ENCODE measurements at regions not wholly inside any gene's neighbourhood (a gene's known extent, or its start where the extent isn't known, plus 50 kb on each side); places are given as distances from the start of the nearest gene placed in this dataset.

- no peak overlapping the region for H4K8ac ChIP-seq (ENCODE audit: extremely low read depth, insufficient read depth, low read length)
- H2AFZ ChIP-seq (ENCODE audit: low read length): no peak overlapping the region
- no peaks in the 10 kb centered on the region for H4K20me1 ChIP-seq (replicated peaks in 1 of 2; ENCODE audit: control insufficient read depth in 1 of 2, insufficient read depth in 2 of 2, low read length in 2 of 2)
- no peak overlapping the region for H2BK20ac ChIP-seq (ENCODE audit: low read length)
- no peak overlapping the region for H3K4ac ChIP-seq (replicated peaks; ENCODE audit: insufficient read length, low read depth, low read length)
- no peaks in the 10 kb centered on the region for H3K27me3 ChIP-seq (replicated peaks in 1 of 4; ENCODE audit: control insufficient read depth in 3 of 4, extremely low read depth in 1 of 4, insufficient read depth in 3 of 4, low read length in 3 of 4)
- no peaks in the 10 kb centered on the region for H3K23me2 ChIP-seq (ENCODE audit: low read depth, low read length)
- no peak overlapping the region for H3K9ac ChIP-seq (replicated peaks in 1 of 4; ENCODE audit: extremely low read depth in 1 of 4, low read depth in 3 of 4, low read length in 3 of 4)
- H4K5ac ChIP-seq (ENCODE audit: insufficient read length, low read depth, low read length): no peak overlapping the region
- FAIRE-seq (no peak), DNase-seq (ENCODE audit: low read depth in 1 of 2, low spot score in 2 of 2) (no peak)
- H3K56ac ChIP-seq (replicated peaks; ENCODE audit: insufficient read length, low read depth, low read length): no peak overlapping the region
- no peak overlapping the region for H3K23ac ChIP-seq (ENCODE audit: insufficient read length)
- POLR2A ChIA-PET (ENCODE audit: partially characterized antibody): no interaction called here
- H2BK12ac ChIP-seq (ENCODE audit: low read depth, low read length): no peak overlapping the region; the same call in 1 of the 2 replicates
- no peak overlapping the region for H3K4me2 ChIP-seq (ENCODE audit: insufficient read depth in 1 of 2, low read depth in 2 of 2, low read length in 2 of 2)
- no peak overlapping the region for H2AK5ac ChIP-seq (ENCODE audit: low read depth, low read length)
- no peak overlapping the region for H3K14ac ChIP-seq (ENCODE audit: insufficient read length)
- no peaks in the 10 kb centered on the region for H3K9me3 ChIP-seq (ENCODE audit: insufficient read depth in 2 of 2, low read depth in 1 of 2, low read length in 1 of 2)
- no peaks in the 10 kb centered on the region for H3K79me2 ChIP-seq (ENCODE audit: control insufficient read depth in 1 of 2, insufficient read depth in 2 of 2, low read length in 2 of 2)
- H3K4me1 ChIP-seq (replicated peaks in 1 of 4; ENCODE audit: control insufficient read depth in 3 of 4, insufficient read depth in 4 of 4, low read length in 3 of 4): no peaks in the 10 kb centered on the region
- H4K91ac ChIP-seq (replicated peaks; ENCODE audit: insufficient read length, low read length): no peak overlapping the region
- no peak overlapping the region for H3K4me3 ChIP-seq (ENCODE audit: extremely low read depth in 1 of 4, insufficient read depth in 2 of 4, low read depth in 3 of 4, low read length in 4 of 4)
- TF ChIP-seq RFX5 (IDR thresholded peaks at IDR 0.05; ENCODE audit: borderline replicate concordance, low read depth, low read length): no peak
- no peak for TF ChIP-seq GTF2F1 (IDR thresholded peaks at IDR 0.05; ENCODE audit: borderline replicate concordance, low read depth, low read length)
- no peak for TF ChIP-seq SAP30 (IDR thresholded peaks at IDR 0.05; ENCODE audit: insufficient read depth, insufficient replicate concordance, low read length)
- TF ChIP-seq KDM4A (IDR thresholded peaks at IDR 0.05; ENCODE audit: low read depth, low read length, severe bottlenecking): no peak
- TF ChIP-seq CREB1 (IDR thresholded peaks at IDR 0.05): no peak
- TF ChIP-seq NANOG (IDR thresholded peaks at IDR 0.05; ENCODE audit: insufficient read depth, low read depth, low read length, poor library complexity, severe bottlenecking): no peak
- no peak for TF ChIP-seq CBX5 (IDR thresholded peaks at IDR 0.05; ENCODE audit: low read depth, low read length)
- TF ChIP-seq BACH1 (IDR thresholded peaks at IDR 0.05; ENCODE audit: low read length): no peak
- TF ChIP-seq PHF8 (conservative IDR thresholded peaks at IDR 0.05; ENCODE audit: low read depth, low read length): no peak
- no peak for TF ChIP-seq TAF1 (IDR thresholded peaks at IDR 0.05; ENCODE audit: low read depth, low read length)
- TF ChIP-seq TBP (IDR thresholded peaks at IDR 0.05; ENCODE audit: low read depth, low read length): no peak
- H3K27ac ChIP-seq (ENCODE audit: low read depth, low read length): no peak overlapping the region
- no peak overlapping the region for H2BK15ac ChIP-seq (ENCODE audit: low read length)
- H3K36me3 ChIP-seq (ENCODE audit: control insufficient read depth in 2 of 4, insufficient read depth in 4 of 4, low read length in 3 of 4): no peaks in the 10 kb centered on the region
- no peak overlapping the region for H3K18ac ChIP-seq (ENCODE audit: extremely low read depth, low read length)
- no peaks in the 10 kb centered on the region for H3K79me1 ChIP-seq (ENCODE audit: low read depth, low read length)
- H2BK5ac ChIP-seq (ENCODE audit: low read depth, low read length): no peak overlapping the region
- no peak overlapping the region for H2BK120ac ChIP-seq (replicated peaks; ENCODE audit: low read depth, low read length)
- 88% methylated on average over 4 of the region's 4 CpGs; no CpG with 5 or more reads in 1 of the 2 experiments for WGBS, 2 experiments (ENCODE audit: extremely low coverage in 1 of 2, insufficient coverage in 1 of 2, insufficient read length in 1 of 2, insufficient replicate concordance in 2 of 2, low coverage in 1 of 2, low lambda C conversion rate in 2 of 2, missing lambda C conversion rate in 1 of 2)
- CTCF ChIA-PET (ENCODE audit: partially characterized antibody): interaction anchor here (0.6 to 1.2 kb wide), 2 partner anchors 28 to 53 kb away, joined by 3 read pairs; no protein-coding TSS in a partner anchor
These were observed 210.5 kb upstream of the SERP2 start for GRCh38 chr13:44163108-44163507.
